ENCODE measurements at regions not wholly inside any gene's neighbourhood (a gene's known extent, or its start where the extent isn't known, plus 50 kb on each side); places are given as distances from the start of the nearest gene placed in this dataset.
"Not testable (repeated sequence)": the region's sequence is repeated elsewhere in the genome, so short reads cannot be mapped to it uniquely, and the experiment has no call there.

DNA sequence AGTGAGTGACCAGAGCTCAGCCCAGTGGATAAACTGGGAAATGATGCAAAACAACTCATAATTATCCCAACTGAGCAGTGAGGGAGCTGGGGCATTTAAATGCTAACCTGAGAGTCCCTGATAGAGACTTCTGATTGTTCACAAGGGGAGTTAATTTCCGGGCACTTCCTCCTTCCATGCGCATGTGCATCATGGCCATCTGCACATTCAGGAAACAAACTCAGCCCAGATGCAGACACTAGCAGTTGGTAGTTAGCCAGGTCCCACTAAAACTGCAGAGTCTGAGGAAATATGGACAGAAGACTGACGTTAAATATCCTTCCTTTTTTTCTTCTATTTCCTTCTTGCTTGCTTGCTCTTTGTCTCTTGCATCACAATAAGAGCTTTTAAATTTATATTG, 852.1 kb upstream of the LRRC4C start:
- DNase-seq (ENCODE audit: low spot score): no peak

DNA sequence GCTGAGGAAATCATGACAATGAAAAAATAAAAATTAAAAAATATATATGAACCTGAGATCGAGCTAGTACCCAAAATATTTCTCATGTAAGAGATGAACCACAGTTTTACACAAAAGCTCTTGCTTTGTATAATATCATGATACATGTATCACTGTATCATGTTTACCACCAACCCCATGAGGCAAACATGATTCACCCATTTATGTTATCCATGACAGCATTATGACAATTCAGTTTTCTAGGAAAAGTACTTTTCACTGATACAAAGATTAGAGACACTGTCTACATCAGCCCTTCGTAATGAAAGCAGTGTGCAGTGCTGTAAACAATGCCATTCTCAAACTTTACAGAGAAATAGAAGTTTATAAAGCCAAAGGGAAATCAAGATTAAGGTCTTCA, 852.5 kb upstream of the LRRC4C start:
- DNase-seq (ENCODE audit: low spot score): no peak

DNA sequence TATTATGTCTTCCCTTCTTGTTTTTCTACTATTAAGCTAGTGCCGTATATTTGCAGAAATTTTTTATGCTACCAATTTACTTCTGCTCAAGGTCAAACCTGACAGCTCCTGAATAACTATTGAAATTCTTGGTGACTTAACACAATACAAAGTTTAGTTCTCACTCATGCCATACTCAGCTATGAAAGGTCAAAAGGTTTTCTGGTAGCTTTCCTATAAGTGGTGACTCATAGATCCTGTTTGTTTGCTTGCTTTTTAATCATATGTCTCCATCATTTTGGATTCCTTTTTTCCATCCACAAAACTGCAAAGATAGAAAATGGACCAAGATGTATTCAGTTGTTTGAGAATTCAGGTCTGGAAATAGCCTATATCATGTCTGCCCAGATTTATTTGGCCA, 855.8 kb upstream of the LRRC4C start:
- no peak for DNase-seq (ENCODE audit: low spot score)

DNA sequence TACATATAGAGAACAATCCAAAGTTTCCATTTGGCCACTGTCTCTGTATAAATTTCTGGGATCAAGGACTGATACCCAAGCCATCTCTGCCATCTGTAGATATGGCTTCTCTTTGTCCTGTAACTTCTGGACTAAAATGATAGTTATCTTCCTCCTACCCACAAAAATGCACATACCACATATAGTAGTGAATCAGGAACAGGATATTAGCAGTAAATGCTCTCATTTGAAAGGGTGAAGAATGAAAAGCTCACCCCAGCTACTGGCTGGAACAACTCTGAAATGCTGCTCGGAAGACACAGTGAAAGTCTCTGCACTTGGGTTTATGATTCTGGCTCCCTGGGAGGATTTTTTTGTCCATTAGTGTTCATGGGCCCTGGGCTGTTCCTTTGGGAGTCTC, 856.4 kb upstream of the LRRC4C start:
- no peak for DNase-seq (ENCODE audit: low spot score)

DNA sequence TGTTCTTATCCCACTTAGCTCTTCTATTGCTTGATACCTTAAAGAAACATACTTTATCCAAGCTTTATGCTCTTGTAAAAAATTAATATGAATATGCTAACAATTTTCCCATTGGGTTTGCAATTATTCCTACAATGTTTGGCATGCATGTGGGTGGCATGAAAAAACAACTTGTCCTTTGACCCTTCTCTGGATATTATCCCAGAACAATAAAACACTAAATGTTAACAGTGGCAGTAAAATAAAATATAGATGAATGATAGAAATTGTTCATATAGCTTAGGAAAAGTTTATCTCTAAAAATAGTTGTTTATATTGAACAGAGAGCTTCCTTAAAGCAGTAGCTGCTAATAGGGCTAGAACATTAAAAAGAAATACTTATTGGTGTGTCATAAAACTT, 860.5 kb upstream of the LRRC4C start:
- DNase-seq (ENCODE audit: low spot score): no peak

DNA sequence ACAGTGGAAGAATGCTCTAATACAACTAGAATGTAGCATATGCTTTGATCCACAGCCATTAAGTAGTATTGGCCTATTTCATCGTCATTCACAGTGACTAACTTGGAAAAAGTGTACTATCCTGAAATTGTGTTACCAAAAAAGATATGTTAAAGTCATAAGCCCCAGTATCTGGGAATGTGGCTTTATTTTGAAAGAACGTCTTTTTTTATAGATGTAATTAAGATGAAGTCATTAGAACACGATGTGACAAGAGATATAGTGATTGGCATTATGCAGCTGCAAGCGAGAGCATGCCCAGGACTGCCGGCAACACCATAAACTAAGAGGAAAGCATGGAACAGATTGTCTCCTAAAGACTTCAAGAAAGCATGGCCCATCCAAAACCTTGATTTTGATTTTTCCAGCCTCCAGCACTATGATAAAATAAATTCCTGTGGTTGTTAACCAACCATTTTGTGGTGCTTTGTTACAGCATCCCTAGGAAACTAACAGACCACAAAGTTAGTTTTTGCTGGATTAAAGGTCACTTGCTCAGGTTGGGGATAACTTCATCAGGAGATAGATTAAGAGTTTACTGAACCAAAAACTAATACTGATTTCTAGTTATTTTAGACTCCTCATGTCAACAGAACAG, 870.6 kb upstream of the LRRC4C start:
- no peak for DNase-seq (ENCODE audit: low spot score)

GRCh38 chr11:42337786-42338455, 878.5 kb upstream of the LRRC4C start:
- no peak for DNase-seq (ENCODE audit: low spot score)

DNA sequence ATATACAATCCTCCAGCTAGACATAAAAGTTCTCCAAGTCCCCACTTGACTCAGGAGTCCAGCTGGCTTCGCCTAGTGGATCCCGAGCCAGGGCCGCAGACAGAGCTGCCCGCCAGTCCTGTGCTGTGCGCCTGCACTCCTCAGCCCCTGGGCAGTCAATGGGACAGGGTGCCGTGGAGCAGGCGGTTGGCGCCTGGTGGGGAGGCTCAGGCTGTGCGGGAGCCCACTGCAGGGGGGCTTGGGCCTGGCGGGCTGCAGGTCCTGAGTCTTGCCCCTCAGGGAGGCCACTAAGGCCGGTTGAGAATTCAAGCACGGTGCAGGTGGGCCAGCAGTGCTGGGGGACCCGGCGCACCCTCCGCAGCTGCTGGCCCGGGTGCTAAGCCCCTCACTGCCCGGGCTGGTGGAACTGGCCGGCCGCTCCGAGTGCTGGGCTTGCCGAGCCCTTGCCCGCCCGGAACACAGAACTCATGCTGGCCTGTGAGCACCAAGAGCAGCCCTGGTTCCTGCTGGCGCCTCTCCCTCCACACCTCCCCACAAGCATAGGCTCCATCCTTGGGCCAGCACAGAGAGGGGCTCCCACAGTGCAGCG, 884.8 kb upstream of the LRRC4C start:
- DNase-seq (ENCODE audit: low spot score): no peak

DNA sequence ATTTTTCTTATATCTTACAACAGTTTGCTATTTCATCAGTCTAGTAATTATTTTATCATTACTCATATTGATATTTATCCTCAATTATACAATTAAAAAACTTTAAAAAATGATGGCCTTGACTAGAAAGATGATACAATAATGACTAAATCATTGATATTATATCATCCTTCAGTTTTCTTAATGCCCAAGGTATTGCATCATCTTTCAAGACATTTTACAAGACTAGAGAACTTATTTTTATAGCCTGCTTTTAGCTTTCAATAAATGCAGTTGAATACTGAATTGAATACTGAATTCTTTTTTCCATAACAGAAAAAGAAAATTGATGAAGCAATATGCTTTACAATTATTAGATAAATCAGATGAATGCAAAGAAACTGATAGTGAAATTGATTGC, 886.5 kb upstream of the LRRC4C start:
- DNase-seq (ENCODE audit: low spot score): no peak

DNA sequence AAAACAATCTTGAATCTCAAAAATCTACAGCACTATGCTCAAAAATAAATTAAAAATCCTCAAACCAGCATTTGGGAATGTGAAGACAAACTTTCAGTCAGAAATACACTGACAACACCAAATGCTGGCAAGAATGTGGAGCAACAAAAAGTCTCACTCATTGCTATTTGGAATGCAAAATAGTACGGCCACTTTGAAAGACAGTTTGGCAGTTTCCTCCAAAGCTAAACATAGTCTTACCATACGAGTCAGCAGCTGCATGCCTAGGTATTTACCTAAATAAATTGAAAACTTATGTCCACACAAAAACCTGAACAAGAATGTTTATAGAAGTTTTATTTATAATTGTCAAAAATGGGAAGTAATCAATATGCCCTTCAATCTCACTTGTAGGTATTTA, 904.2 kb upstream of the LRRC4C start:
- no peak for DNase-seq (ENCODE audit: low spot score)

DNA sequence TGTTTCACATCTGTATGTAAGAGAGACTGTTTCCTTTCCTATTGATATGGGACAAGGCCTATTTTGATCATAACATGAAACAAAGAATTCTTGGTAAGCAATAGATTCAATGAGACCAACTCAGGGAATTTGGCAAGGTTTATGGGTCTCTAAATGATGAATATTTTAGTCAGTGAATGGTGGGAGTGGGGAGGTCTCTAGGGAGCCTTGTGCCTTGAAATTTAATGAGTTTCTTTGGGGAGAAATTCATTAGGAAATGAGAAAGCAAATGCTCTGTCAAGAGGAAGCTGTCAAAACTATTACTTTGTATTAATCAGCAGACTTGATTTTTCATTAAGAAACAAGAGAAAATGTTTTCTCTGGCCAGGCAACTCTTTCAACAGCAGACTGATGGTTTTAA, 921.7 kb upstream of the API5 start:
- DNase-seq (ENCODE audit: low spot score): no peak

- DNase-seq (ENCODE audit: low spot score): no peak
Measured at GRCh38 chr11:42397483-42397882, 914.3 kb upstream of the API5 start.

DNA sequence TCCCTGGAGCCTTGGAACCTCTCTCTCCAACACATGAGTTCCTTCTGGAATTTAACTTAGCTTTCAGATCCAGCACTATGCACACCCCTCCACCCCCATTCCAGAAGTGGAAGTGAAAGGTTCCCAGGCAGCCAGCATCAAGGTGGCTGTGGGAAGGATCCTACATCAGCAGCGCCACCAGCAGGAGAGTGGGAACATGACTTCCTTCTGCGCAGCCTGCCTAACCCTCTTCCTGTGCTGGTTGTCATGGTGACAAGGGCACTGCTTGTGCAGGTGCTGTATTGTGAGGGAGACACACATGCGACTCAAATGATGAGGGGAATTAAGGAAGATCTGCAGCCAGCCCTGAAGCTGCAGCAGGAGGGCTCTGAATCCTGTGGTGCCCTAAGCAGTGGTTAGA, 904.5 kb upstream of the API5 start:
- no peak for DNase-seq (ENCODE audit: low spot score)

DNA sequence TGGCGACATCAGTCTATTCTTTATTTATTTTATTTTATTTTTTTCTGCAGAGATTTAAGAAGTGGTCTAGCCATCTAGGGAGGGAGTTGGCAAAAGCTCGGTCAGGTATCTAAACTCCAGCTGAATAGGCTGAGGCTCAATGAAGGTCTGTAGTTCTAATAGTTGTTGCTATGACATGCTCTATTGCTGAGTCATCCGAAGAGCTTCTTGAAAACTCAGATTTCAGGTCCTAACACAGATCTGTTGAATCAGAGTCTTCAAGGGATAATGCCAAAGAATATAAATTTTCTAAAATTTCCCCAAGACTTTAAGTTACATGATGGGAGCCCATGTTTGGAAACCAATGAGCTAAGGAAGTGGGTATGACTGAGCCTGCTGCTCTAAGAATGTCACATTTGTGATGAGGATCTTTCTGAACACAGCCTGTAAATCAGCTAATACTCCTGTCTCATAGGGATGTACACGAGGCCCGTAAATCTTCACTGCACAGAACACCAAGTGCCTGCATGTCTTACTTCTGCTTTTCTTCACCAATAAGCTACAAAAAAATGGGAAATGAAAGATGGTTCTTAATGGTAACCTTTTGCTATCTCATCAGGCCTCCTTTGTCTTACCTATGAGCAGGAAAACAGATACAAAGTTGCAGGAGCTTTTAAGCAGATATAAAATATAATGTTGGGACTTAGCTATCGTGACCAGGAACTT, 901.4 kb upstream of the API5 start:
- DNase-seq (ENCODE audit: low spot score): no peak

DNA sequence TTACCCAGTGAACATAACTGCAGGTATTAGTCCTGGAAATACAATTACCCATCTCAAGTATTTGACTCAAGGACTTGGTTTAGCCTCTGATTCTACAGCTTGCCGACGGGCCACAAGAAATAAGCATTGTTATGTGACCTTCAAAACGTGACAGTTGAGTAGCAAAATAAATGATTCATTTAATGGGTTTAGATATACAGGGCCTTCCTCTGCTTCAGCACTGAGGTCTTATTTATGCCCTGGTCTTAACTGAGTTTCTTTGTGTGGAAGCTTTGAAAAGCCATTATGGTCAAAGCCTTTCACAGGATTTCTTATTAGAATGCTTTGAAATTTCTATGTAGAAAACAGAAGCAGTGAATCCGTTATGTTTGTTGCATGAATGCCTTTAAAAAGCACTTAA, 899.2 kb upstream of the API5 start:
- DNase-seq (ENCODE audit: low spot score): no peak

GRCh38 chr11:42417691-42418090, 894.1 kb upstream of the API5 start:
- no peak for DNase-seq (ENCODE audit: low spot score)

DNA sequence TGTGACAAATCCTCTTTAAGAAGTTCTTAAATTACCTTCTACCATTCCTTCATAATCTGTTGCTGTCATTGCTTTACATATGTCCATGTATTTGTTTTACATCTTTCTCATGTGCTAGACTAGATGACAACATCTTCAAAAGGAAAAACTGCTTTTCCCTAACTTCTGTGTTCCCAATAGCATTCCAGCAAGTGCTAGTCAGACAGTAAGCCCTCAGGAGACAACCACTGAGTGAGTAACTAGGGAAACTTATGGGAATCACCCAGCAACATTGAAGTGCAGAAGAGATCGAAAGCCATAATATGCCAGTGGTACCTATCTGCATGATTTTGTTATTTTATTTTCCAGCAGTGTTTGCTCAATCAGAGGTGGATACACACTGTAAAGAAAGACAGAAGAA, 889.7 kb upstream of the API5 start:
- no peak for DNase-seq (ENCODE audit: low spot score)

DNA sequence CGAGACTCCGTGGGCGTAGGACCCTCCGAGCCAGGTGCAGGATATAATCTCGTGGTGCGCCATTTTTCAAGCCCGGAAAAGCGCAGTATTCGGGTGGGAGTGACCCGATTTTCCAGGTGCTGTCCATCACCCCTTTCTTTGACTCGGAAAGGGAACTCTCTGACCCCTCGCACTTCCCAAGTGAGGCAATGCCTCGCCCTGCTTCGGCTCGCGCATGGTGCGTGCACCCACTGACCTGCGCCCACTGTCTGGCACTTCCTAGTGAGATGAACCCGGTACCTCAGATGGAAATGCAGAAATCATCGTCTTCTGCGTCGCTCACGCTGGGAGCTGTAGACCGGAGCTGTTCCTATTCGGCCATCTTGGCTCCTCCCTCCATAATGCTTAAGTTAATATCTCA, 876.9 kb upstream of the API5 start:
- not testable (repeated sequence) for DNase-seq (ENCODE audit: low spot score)

DNA sequence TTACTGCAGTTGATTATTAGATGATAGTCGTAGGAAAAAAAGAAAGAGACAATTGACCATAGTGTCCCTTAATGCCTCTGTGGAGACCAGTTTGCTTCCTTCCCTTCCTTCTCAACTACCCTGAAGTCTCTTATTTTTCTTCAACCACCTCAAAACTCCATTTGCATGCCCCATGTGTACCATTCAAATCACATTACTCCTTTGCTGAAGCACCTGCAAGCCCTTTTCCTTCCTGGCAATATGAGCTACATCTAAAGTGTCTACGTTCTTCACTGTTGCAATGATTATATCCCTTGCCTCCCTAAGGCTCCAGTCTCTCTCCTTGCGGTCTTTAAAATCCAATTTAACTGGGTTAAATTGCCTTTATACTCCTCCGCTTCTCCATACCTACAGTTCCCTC, 867.4 kb upstream of the API5 start:
- DNase-seq (ENCODE audit: low spot score): no peak

DNA sequence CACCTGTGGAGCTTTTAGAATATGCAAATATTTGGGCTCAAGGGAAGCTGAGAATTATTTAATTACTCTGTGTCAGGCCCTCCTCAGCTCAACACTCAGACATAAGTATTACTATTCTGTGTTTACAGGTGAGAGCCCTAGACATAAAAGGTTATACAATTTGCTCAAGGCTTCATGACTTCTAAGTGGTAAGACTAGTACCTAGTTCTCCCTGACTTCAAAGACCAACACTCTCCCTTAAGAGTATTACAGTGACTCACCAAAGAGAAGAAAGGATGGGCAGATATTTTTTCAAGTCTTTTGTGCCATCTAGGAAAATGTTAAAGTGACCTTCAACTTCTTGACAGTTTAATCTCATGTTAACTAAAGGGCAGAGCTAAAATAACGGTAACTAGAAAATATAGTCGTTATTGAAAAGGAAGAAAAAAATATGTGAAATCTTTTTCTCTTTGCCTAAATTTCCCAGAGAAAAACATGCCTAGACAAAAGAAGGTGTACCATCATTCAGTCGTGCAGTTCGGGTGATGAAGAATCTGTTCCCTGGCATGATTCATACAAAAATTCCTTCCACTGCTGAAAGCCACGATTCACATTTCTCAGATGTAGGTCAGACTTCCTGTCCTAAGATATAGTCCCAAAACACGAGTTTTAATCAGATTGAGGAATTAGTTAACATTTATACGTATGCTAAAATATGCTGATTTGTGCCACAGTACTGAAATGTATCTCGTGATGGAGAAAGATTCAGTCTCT, 849.1 kb upstream of the API5 start:
- DNase-seq (ENCODE audit: low spot score): no peak

DNA sequence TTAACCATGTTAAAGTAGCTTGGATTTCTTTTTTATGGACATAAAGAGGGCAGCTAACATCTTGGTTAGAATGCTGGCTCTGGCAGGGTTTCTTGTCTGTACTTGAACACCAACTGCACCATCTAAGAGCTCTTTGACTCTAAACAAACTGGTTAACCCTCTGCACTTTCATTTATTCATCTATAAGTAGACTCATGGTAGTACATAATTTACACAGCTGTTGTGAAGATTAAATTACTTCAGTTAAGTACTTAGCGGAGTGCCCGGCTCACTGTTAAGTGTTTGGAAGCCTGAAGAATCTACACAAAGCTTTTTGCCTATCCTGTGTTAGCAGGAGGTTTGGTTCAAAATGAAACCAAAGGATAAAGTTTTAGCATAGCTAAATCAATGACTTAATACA, 846.2 kb upstream of the API5 start:
- DNase-seq (ENCODE audit: low spot score): no peak

GRCh38 chr11:42473106-42473505, 838.7 kb upstream of the API5 start:
- DNase-seq (ENCODE audit: low spot score): no peak

DNA sequence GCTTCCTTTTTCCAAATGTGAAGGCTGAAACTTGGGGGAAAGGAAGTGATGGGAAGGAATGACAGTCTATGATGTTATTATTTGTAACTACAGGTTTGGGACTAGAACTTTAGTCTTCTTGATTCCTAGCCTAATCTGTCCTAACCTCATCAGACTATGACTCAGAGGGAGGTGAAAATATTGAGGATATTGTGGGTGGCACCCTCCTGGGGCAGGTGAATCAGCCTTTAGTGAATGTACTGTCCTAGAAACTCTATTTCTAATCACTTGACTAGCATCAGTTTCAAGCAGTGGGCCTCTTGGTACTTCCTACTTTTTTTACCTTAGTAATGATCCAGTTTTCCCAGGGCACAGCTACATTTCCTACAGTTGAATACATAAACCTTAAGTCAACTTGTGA, 829.0 kb upstream of the API5 start:
- DNase-seq (ENCODE audit: low spot score): no peak
